Spleen (tissue), 11 donors: ENCODE measurements at regions not wholly inside any gene's neighbourhood (a gene's known extent, or its start where the extent isn't known, plus 50 kb on each side); places are given as distances from the start of the nearest gene placed in this dataset.

Experiments used
- DNase-seq: peaks from one replicate; pipeline ENCODE4 v3.0.0-alpha.2; 2020
- H3K27ac ChIP-seq, 8 donors: fragments of 200-600 bp; sonication (generic) in 7 of 8; 1 replicate in 4 of 8; 2 replicates in 4 of 8; pipeline versions ENCODE4 v1.5.0 to v1.8.0; 2016 to 2021; ENCODE audit warnings: inconsistent platforms in 4 of 8, mild to moderate bottlenecking in 4 of 8, moderate library complexity in 1 of 8
- H3K27me3 ChIP-seq, 7 donors: fragments of 200-600 bp; sonication (generic) in 6 of 7; replicated peaks in 1 of 7; 1 replicate in 4 of 7; 2 replicates in 3 of 7; pipeline versions ENCODE4 v1.5.0 to v1.8.0; 2016 to 2021; ENCODE audit warnings: inconsistent platforms in 3 of 7, mild to moderate bottlenecking in 1 of 7
- H3K36me3 ChIP-seq, 6 donors: fragments of 200-600 bp; sonication (generic) in 5 of 6; 1 replicate in 4 of 6; 2 replicates in 2 of 6; pipeline versions ENCODE4 v1.5.0 to v1.8.0; 2016 to 2021; ENCODE audit warnings: inconsistent platforms in 2 of 6
- H3K4me1 ChIP-seq, 6 donors: fragments of 200-600 bp; sonication (generic) in 5 of 6; 1 replicate in 3 of 6; 2 replicates in 3 of 6; pipeline versions ENCODE4 v1.5.0 to v1.8.0; 2016 to 2021; ENCODE audit warnings: inconsistent platforms in 3 of 6
- H3K4me3 ChIP-seq, 8 donors: fragments of 200-600 bp; sonication (generic) in 7 of 8; 1 replicate in 4 of 8; 2 replicates in 4 of 8; pipeline versions ENCODE4 v1.5.0 to v1.8.0; 2016 to 2021; ENCODE audit warnings: inconsistent platforms in 4 of 8, mild to moderate bottlenecking in 4 of 8, moderate library complexity in 2 of 8
- H3K9me3 ChIP-seq, 8 donors: fragments of 200-600 bp; sonication (generic) in 7 of 8; 1 replicate in 4 of 8; 2 replicates in 4 of 8; pipeline versions ENCODE4 v1.5.0 to v1.8.0; 2016 to 2021; ENCODE audit warnings: inconsistent platforms in 4 of 8
- CTCF ChIP-seq, 11 experiments: fragments of 200-600 bp in 7 of 11; fragments of 450-650 bp in 4 of 11; sonication (generic) in 4 of 11; IDR thresholded peaks in 8 of 11; conservative IDR thresholded peaks in 3 of 11; 1 replicate in 7 of 11; 2 replicates in 4 of 11; pipeline versions ENCODE4 v1.4.0 to v1.8.0; 2016 to 2021; ENCODE audit warnings: antibody characterized with exemption in 11 of 11, inconsistent platforms in 4 of 11, mild to moderate bottlenecking in 1 of 11
- POLR2A ChIP-seq, 3 donors: fragments of 450-650 bp; IDR thresholded peaks; one replicate each; pipeline ENCODE4 v1.5.1; 2017; ENCODE audit warnings: antibody characterized with exemption in 3 of 3, mild to moderate bottlenecking in 1 of 3
- POLR2AphosphoS5 ChIP-seq, 3 donors: sonication (generic); formaldehyde crosslinking; IDR thresholded peaks; one replicate each; pipeline ENCODE4 v1.5.1; 2017; ENCODE audit warnings: antibody characterized with exemption in 3 of 3
- WGBS, 5 donors: extraction: QIAGEN DNeasy Blood & Tissue Kit in 3 of 5; methylation state at CpG; one replicate each; pipeline versions ENCODE4 v1.1.5 to v1.1.7; 2013 to 2018; 5-methylcytosine and 5-hydroxymethylcytosine counted together
- intact Hi-C: fragments of 100-400 bp; cut with DNase I; formaldehyde crosslinking; loops from one replicate; pipeline ENCODE4 v1.15.0; 2023; ENCODE audit warnings: low total_unique reads
- donor health status: healthy with polysubstance abuse.
- donor health status: DM: no; HTN: no; CAD: no; lungs with moderate emphysema.
- donor health status: DM: no; HTN: no; CAD: no.
- donor health status: Bipolar disorder and iron deficiency.
- donor health status: healthy.
- donor health status: DM: no; HTN: no; CAD: no.
- donor health status: DM: yes; HTN: yes; CAD: no.

GRCh38 chr16:76797457-76797856 lies 393.5 kb upstream of the MON1B start:
- intact Hi-C loops: no loop called here
- Histone ChIP-seq H3K27ac (no peak overlapping the region), H3K9me3 (peaks cover 0 to 20% (median 0%) of the 10 kb centered on the region in 8 donors), H3K4me1 (no peaks in the 10 kb centered on the region), H3K4me3 (no peak overlapping the region), H3K27me3 (no peaks in the 10 kb centered on the region), H3K36me3 (no peaks in the 10 kb centered on the region)
- WGBS, 5 donors: 82 to 90% (median 82%) methylated on average over 4 of the region's 4 CpGs
- no peak for DNase-seq
- TF ChIP-seq POLR2AphosphoS5 (IDR thresholded peaks at IDR 0.05) (no peak), CTCF (IDR thresholded peaks at IDR 0.05 in 8 of 11, conservative IDR thresholded peaks at IDR 0.05 in 3 of 11) (no peak), POLR2A (IDR thresholded peaks at IDR 0.05) (no peak)

DNA sequence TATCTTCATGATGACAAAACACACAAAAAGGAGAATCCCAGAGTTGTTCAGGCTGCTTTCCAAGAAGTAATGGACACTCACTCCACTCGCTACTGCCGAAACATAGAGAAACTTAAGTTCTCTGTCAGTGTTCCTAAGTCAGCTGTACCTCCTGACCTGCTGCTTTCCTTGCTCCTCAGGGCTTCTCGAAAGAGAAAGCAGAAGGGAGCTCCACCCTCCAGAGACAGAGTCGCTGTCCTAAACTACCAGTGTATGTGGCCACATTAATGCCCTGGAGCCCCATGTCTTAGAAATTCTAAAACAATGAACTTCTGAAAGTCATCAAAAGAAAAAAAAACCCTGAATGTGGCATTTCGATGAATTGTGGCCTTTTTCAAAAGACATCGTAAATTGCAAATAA lies 390.8 kb upstream of the MON1B start:
- H3K27me3 ChIP-seq: no peaks in the 10 kb centered on the region
- 82 to 91% (median 89%) methylated on average over 6 of the region's 6 CpGs for WGBS, 5 donors
- TF ChIP-seq CTCF (IDR thresholded peaks at IDR 0.05 in 8 of 11, conservative IDR thresholded peaks at IDR 0.05 in 3 of 11) (no peak), POLR2A (IDR thresholded peaks at IDR 0.05) (no peak), POLR2AphosphoS5 (IDR thresholded peaks at IDR 0.05) (no peak)
- intact Hi-C loops: no loop called here
- H3K36me3 ChIP-seq: no peaks in the 10 kb centered on the region
- DNase-seq: no peak
- H3K9me3 ChIP-seq: peaks cover 0 to 18% (median 0%) of the 10 kb centered on the region in 8 donors
- no peaks in the 10 kb centered on the region for H3K4me1 ChIP-seq
- no peak overlapping the region for H3K27ac ChIP-seq
- H3K4me3 ChIP-seq: no peak overlapping the region

DNA sequence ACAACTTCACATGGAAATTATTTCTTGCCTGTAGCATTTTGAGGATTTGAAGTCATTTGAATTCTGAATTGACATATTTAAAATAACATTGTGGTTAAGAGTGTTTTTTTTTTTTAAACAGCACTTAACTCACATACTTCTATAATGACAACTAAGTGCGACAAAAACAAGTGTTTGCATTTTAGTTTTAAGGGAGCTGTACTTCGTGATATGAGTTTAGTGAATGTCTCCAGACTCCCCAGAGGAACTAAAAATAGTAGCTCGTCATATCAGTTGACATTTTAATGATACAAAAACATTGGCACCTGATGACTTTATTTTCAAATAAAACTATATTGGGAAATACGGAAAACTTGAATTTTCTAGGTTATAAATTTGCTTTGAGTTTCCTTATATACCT lies 389.6 kb upstream of the MON1B start:
- intact Hi-C loops: no loop called here
- Histone ChIP-seq H3K4me3 (no peak overlapping the region), H3K27me3 (no peaks in the 10 kb centered on the region), H3K9me3 (peaks cover 0 to 18% (median 2%) of the 10 kb centered on the region in 8 donors), H3K36me3 (no peaks in the 10 kb centered on the region), H3K27ac (no peak overlapping the region), H3K4me1 (no peaks in the 10 kb centered on the region)
- WGBS, 5 donors: 60 to 77% (median 66%) methylated on average over 4 of the region's 4 CpGs
- no peak for DNase-seq
- no peak for TF ChIP-seq POLR2A (IDR thresholded peaks at IDR 0.05)
- TF ChIP-seq POLR2AphosphoS5 (IDR thresholded peaks at IDR 0.05): no peak
- TF ChIP-seq CTCF (IDR thresholded peaks at IDR 0.05 in 8 of 11, conservative IDR thresholded peaks at IDR 0.05 in 3 of 11): no peak

- no peaks in the 10 kb centered on the region for H3K4me1 ChIP-seq
- no peak for TF ChIP-seq POLR2AphosphoS5 (IDR thresholded peaks at IDR 0.05)
- no peak for TF ChIP-seq CTCF (IDR thresholded peaks at IDR 0.05 in 8 of 11, conservative IDR thresholded peaks at IDR 0.05 in 3 of 11)
- TF ChIP-seq POLR2A (IDR thresholded peaks at IDR 0.05): no peak
- DNase-seq: no peak
- 72 to 80% (median 74%) methylated on average over 2 of the region's 2 CpGs for WGBS, 5 donors
- H3K27ac ChIP-seq: no peak overlapping the region
- H3K9me3 ChIP-seq: peaks cover 0 to 15% (median 4%) of the 10 kb centered on the region in 8 donors
- H3K4me3 ChIP-seq: no peak overlapping the region
- no peaks in the 10 kb centered on the region for H3K27me3 ChIP-seq
- no peaks in the 10 kb centered on the region for H3K36me3 ChIP-seq
- intact Hi-C loops: no loop called here
Observed at GRCh38 chr16:76816475-76816874, 374.5 kb upstream of the MON1B start.
